Left cardiac atrium (tissue), 4 donors: ENCODE measurements at regions not wholly inside any gene's neighbourhood (a gene's known extent, or its start where the extent isn't known, plus 50 kb on each side); places are given as distances from the start of the nearest gene placed in this dataset.

ENCODE experiments used
- ATAC-seq, 2 donors: fragments of 200-7000 bp; cut with Tn5 transposase; one replicate each; pipeline ENCODE4 v1.9.1; 2020; ENCODE audit warnings: mild to moderate bottlenecking in 2 of 2, moderate library complexity in 2 of 2
- DNase-seq: peaks from one replicate; pipeline ENCODE4 v3.0.0-alpha.2; 2020
- intact Hi-C, 2 donors: fragments of 100-400 bp; cut with DNase I; formaldehyde crosslinking; loops; one replicate each; pipeline versions ENCODE4 v1.14.1 to v1.15.1; 2022 to 2023
- donor health status: DM: no; HTN: yes; CAD: no.
- donor health status: DM: no; HTN: yes; CAD: no; lungs with severe emphysema.
- donor health status: DM: yes; HTN: yes; CAD: no.
- donor health status: Dilated cardiomyopathy.

GRCh38 chr9:3059781-3060468 is 216.0 kb upstream of the PUM3 start:
- ATAC-seq (no peak), DNase-seq (no peak)
- intact Hi-C loops: no loop called here

GRCh38 chr9:3058409-3058808 is 214.5 kb upstream of the PUM3 start:
- DNase-seq (no peak), ATAC-seq (peak in 1 of 2 donors; percentile 55)
- intact Hi-C loops: no loop called here

GRCh38 chr9:3054017-3054586 is 210.2 kb upstream of the PUM3 start:
- DNase-seq (no peak), ATAC-seq (no peak)
- intact Hi-C loops: no loop called here

GRCh38 chr9:3049636-3050035 is 205.7 kb upstream of the PUM3 start:
- ATAC-seq (no peak), DNase-seq (no peak)
- intact Hi-C loops: no loop called here

- ATAC-seq (no peak), DNase-seq (no peak)
- intact Hi-C loops: no loop called here
Measured at GRCh38 chr9:3047912-3048311, 204.0 kb upstream of the PUM3 start.

- no peak for ATAC-seq
- no peak for DNase-seq
- intact Hi-C loops: no loop called here
Measured at GRCh38 chr9:3045153-3045552, 201.3 kb upstream of the PUM3 start.

GRCh38 chr9:3043369-3043768 is 199.5 kb upstream of the PUM3 start:
- intact Hi-C loops: no loop called here
- DNase-seq (no peak), ATAC-seq (no peak)

- no peak for DNase-seq
- ATAC-seq: no peak
- intact Hi-C loops: no loop called here
Measured at GRCh38 chr9:3040761-3041160, 196.9 kb upstream of the PUM3 start.

- intact Hi-C loops: no loop called here
- ATAC-seq (no peak), DNase-seq (no peak)
Measured at GRCh38 chr9:3036333-3036700, 192.4 kb upstream of the PUM3 start.

GRCh38 chr9:3035579-3036332 is 191.9 kb upstream of the PUM3 start:
- DNase-seq (no peak), ATAC-seq (no peak)
- intact Hi-C loops: no loop called here

GRCh38 chr9:3032898-3033297 is 189.0 kb upstream of the PUM3 start:
- intact Hi-C loops: no loop called here
- ATAC-seq: no peak
- DNase-seq: no peak

GRCh38 chr9:3028535-3028934 is 184.6 kb upstream of the PUM3 start:
- ATAC-seq (no peak), DNase-seq (no peak)
- intact Hi-C loops: no loop called here

- ATAC-seq (no peak), DNase-seq (no peak)
- intact Hi-C loops: no loop called here
Measured at GRCh38 chr9:3027210-3027609, 183.3 kb upstream of the PUM3 start.

GRCh38 chr9:3023449-3023848 is 179.6 kb upstream of the PUM3 start:
- DNase-seq: no peak
- intact Hi-C loops: no loop called here
- no peak for ATAC-seq

GRCh38 chr9:3018691-3019230 is 174.9 kb upstream of the PUM3 start:
- DNase-seq (no peak), ATAC-seq (no peak)
- intact Hi-C loops: no loop called here

GRCh38 chr9:3018071-3018470 is 174.2 kb upstream of the PUM3 start:
- no peak for DNase-seq

GRCh38 chr9:3014178-3014577 is 170.3 kb upstream of the PUM3 start:
- DNase-seq (no peak), ATAC-seq (no peak)
- intact Hi-C loops: no loop called here

More at GRCh38 chr9:3018071-3018470, 174.2 kb upstream of the PUM3 start:
- ATAC-seq: no peak
- intact Hi-C loops: no loop called here

- intact Hi-C loops: no loop called here
- ATAC-seq (no peak), DNase-seq (no peak)
Measured at GRCh38 chr9:3012842-3013241, 168.9 kb upstream of the PUM3 start.

GRCh38 chr9:3012245-3012644 is 168.3 kb upstream of the PUM3 start:
- no peak for ATAC-seq
- intact Hi-C loops: no loop called here
- no peak for DNase-seq

- ATAC-seq (no peak), DNase-seq (no peak)
- intact Hi-C loops: no loop called here
Measured at GRCh38 chr9:3008091-3008490, 164.2 kb upstream of the PUM3 start.

- ATAC-seq (no peak), DNase-seq (no peak)
- intact Hi-C loops: no loop called here
Measured at GRCh38 chr9:3007326-3007725, 163.4 kb upstream of the PUM3 start.
